ENCODE measurements at regions not wholly inside any gene's neighbourhood (a gene's known extent, or its start where the extent isn't known, plus 50 kb on each side); places are given as distances from the start of the nearest gene placed in this dataset.

DNA sequence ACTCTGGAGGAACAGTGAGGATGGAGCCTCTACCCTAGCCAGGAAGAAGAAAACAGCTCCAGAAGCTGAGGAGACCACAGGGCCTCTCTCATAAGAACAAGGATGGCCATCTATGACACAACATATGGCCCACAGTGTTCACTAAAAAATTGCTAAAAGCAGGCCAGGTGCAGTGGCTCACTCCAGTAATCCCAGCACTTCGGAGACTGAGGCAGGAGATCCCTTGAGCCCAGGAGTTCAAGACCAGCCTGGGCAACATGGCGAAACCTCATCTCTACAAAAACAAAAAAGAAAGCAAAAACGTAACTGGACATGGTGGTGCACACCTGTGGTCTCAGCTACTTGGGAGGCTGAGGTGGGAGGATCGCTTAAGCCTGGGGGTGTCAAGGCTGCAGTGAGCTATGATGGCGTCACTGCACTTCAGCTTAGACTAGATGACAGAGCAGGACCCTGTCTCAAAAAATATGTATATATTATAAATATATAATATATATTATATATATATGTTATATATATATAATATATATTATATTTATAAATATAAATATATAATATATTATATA is 103.1 kb downstream of the TOMM20 start:
- DNase-seq = no peak

- DNase-seq = no peak
Observed at GRCh38 chr1:235024711-235025421, 103.8 kb downstream of the TOMM20 start.

- DNase-seq = no peak
Observed at GRCh38 chr1:235023711-235024439, 104.8 kb downstream of the TOMM20 start.

- DNase-seq = no peak
Observed at GRCh38 chr1:235022981-235023710, 105.5 kb downstream of the TOMM20 start.

DNA sequence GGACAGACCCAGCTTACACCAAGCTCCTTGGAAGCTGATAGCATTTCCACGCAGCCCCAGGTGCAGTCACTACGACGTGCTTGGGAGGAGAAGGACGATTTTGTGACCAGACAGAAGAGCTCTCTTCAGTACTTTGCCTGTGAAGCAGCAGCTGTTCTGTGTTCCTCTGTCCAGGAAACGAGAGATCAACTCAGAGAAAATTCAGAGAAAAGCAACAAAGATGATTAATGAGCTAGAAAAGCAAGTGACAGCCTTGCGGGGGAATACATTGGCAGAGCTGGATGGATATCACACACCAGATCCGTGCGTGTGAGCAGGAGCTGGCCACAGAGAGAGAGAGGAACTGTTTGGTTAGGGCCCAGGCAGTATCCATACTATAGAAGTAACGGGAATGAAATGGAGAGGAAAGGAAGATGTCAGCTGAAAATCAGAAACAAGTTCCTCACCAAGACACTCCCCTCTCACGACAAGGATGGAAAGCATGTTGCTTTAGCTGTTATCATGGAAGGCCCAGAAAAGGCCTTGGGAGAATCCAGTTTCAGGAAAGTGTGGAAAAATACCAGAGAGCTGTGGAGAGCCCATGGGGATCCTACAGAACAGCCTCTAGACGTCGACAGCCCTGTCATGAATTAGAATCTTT is 106.2 kb downstream of the TOMM20 start:
- no peak for DNase-seq

DNA sequence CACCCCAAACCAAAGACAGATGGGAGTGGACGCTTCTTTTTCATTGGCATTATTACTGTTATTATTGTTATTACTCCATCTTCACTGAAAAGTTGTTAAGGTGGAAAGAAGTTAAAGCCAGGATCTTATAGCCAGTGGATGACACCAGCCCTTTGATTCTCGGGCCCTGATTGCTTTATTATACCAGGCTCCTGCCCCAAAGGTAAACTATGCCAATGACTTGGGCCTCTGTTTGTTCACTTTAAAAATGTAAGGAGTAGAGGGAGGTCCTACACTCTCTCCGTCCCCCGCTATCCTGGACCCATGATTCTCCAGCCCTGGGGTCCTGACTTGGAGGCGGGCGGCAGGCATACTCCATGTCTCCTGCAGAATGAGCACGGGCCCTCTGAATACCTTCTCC is 106.8 kb downstream of the TOMM20 start:
- DNase-seq = no peak

DNA sequence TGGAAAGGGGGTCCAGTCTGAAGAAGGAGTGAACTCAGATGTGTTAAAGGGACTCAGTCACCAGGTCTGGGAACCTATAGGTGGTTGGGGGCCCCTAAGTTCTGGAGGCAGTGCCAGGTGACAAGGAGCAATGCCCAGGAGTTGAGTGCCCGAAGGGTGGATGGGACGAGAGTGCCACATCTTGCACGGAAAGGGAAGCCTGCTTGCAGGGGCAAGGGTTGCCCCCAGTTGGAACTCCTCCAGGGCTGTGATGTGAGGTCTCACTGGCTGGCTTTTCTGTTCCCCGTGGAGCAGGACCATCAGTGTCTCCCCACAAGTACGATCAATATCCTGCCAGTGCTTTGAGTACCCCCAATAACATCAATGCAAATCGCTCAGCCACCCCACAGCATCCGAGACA is 107.3 kb downstream of the TOMM20 start:
- no peak for DNase-seq

DNA sequence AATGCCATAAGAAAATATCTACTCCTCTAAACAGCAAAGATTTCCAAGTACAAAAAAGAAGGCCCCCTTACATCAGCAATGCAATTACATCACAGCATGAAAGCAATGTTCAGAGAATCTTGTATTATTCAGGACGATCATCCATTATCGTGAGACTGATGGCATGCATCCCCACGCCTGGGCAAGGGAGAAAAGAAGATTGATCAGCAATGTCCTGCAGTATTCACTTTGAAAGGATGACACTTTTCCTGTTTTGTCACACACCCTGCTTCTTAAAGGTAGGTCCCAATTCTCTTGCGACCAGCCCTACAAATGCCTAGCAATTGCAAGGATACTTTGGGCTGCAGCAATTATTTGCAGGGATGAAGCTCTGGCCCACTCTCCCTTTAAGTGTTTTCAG is 108.7 kb downstream of the TOMM20 start:
- no peak for DNase-seq

- DNase-seq = no peak
Observed at GRCh38 chr1:235019471-235019870, 109.2 kb downstream of the TOMM20 start.

DNA sequence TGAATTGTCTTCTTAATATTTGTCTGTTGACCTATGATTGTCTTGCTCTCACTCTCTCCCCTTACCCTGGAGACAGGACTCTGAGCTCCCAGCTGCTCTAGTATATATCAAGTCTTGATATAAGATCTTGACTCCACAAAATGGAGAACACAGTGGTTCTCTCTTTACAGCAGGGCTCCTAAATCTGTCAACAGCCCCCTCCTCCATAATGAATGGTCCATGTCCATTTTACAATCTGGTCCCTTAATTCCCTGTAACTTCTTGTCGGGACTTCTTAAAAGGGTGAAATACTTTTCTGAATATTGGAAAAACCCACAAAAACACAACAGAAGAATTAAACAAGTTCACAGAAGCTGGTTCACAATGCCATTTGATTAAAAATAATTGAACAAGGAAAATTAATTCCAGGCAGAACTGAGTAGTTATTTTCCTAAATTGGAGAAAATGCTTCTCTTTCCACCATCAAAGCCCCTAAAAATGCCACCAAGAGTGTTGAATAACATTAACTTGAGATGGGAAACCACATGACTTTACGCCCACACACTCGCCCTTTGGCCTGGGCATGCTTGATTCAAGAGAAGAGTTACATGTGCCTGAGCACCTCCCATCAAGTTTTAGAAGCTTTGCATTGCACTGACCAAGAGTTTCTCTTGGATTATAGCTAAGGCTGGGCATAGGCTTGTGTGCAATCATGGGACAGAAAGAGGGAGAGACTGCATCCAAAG is 109.8 kb downstream of the TOMM20 start:
- DNase-seq = no peak

GRCh38 chr1:235018161-235018560 is 110.5 kb downstream of the TOMM20 start:
- no peak for DNase-seq

DNA sequence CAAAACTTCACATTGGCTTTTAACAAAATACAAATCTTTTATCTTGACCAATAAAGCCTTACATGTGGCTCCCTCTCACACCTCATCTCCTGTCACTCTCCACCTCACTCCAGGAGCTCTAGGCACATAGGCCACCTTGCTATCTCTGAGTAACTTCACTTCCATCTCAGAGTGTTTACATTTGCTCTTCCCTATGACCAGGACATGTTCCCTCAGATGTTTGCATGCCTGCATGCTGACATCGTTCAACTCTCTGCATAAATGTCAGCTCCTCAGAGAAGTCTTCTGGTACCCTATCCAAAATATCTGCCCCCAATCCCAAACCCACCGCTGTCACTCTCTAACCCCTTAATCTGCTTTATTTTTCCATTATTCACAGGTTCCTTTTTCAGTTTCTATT is 110.9 kb downstream of the TOMM20 start:
- DNase-seq = no peak

DNA sequence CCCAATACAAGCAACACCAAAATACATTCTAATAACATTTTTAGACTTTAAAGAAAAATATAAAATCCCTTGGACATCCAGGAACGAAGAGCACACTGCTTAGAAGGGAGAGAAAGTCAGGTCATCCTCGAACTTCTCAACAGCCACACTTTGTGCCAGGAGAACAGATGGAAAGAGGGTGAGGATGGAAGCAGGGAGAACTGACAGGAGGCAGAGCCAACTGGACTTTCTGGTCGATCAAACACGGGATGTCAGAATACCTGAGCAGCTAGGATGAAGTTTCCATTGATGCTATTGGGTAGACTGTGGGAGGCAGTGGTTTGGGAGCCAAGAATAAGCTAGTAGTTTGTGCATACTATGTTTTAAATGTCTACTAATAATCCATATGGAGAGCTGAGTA is 111.4 kb downstream of the TOMM20 start:
- DNase-seq = no peak

- DNase-seq = no peak
Observed at GRCh38 chr1:235015291-235015985, 113.2 kb downstream of the TOMM20 start.

DNA sequence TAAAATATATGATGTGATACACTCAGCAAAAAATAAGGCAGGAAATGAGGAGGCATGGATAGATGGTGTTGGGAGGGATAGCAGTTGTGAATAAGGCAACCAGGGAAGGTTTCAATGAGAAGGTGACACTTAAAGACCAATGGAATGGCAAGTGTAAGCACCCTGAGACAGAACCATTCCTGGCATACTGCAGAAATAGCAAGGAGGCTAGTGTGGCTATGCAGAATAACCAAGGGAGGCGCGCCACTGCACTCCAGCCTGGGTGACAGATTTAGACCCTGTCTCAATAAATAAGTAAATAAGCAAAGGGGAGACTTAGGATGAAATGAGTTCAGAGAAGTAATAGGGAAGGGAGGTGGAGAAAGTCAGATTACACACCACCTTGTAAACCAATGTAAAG is 113.9 kb downstream of the TOMM20 start:
- no peak for DNase-seq

DNA sequence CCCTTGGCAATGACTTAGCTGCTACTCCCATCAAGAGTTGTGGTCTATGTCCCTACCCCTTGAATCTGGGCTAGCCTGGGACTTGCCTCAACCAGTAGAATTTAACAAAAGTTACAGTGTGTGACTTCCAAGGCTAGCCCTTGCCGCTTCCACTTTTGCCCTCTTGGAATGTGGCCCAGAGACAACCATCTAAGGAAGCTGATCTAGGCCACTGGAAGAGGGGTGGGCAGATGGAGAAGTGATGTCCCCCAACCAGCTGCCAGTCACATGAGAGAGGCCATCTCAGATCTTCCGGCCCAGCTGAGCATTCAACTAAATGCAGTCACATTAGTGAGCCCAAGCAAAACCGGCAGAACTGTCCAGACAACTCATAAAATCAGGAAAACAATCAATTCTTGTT is 115.1 kb downstream of the TOMM20 start:
- no peak for DNase-seq

GRCh38 chr1:235012436-235013210 is 116.0 kb downstream of the TOMM20 start:
- no peak for DNase-seq

DNA sequence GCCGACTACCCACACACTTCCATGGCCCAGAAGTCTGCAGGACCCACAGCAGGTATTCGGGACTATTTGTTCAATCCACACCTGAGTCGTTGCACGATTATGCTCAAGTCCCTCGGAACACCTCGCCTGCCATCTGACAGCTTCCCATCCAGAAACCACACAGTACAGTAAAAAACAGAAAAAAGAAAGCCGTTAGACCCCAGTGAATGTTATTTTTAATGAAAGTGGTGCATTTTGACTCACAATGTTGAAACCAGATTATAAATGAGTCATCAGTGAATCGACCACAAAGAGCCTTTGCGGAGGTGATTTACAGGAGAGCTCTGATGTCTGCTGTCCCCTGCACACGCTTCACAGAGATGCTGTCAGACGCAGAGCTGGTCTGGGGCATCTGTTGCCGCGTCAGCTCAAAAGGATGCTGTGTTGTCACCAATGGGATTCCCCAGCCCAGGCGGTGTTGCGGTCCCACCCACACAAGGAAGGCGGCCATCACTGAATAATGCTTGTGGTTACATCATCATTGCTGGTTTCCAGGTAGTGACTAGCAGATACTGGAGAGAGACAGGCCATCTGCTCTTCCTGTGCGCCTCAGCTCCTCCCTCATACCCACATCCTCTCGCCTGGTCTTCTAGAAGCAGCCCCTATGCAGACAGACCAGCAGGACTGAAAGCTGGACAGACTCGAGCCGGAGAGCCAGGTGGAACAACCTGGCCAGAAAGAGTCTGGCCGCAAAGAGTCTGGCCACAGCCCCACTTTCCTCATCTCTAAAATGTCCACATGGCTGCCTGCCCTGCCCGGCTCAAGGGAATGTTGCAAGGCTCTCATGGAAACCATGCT is 116.8 kb downstream of the TOMM20 start:
- DNase-seq = peak; percentile 58

DNA sequence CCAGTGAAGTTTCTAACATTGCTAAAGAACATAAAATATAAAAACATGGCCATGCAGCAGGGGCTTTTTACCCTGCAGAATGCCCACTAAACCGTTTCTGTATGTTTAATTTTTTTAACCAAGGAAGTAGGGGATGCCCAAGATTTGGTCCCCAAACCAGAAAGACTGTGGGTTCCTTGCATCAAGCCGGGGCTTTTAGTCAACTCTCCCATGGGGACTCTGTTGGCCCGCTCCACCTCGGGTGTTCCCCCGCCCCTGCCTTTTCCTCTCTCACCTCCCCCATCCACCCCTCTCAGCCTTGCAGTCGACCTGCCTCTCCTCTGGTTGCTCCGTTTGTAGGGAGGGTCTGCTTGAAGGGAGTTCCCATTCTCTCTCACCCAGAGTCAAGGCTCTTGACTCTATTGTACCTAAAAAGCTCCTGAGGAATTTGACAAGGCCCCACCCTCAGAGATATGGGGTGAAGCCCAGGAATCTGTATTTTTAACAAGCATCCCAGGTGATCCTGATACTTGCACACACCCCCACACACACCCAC is 117.5 kb downstream of the TOMM20 start:
- DNase-seq = no peak
